Right renal pelvis (tissue), 4 donors: ENCODE measurements at regions not wholly inside any gene's neighbourhood (a gene's known extent, or its start where the extent isn't known, plus 50 kb on each side); places are given as distances from the start of the nearest gene placed in this dataset.
A peak's percentile ranks its signal among the peaks of the same experiment; 100 is the strongest.

Experiments
- DNase-seq, 4 donors: peaks; one replicate each; pipeline ENCODE4 v3.0.0-alpha.2; 2013; ENCODE audit warnings: low read depth in 4 of 4, low spot score in 3 of 4, missing footprints in 1 of 4

- DNase-seq = no peak
These were observed 573.5 kb upstream of the ZWINT start for GRCh38 chr10:56934515-56934914.

GRCh38 chr10:56928714-56929113, 567.7 kb upstream of the ZWINT start:
- DNase-seq = no peak

- no peak for DNase-seq
These were observed 566.6 kb upstream of the ZWINT start for GRCh38 chr10:56927701-56928100.

- no peak for DNase-seq
These were observed 559.7 kb upstream of the ZWINT start for GRCh38 chr10:56920601-56921261.

- no peak for DNase-seq
These were observed 551.0 kb upstream of the ZWINT start for GRCh38 chr10:56912043-56912442.

GRCh38 chr10:56905051-56905450, 544.0 kb upstream of the ZWINT start:
- DNase-seq = no peak

GRCh38 chr10:56902554-56902953, 541.5 kb upstream of the ZWINT start:
- no peak for DNase-seq

GRCh38 chr10:56895306-56895705, 534.2 kb upstream of the ZWINT start:
- DNase-seq = no peak

- DNase-seq = no peak
These were observed 520.2 kb upstream of the ZWINT start for GRCh38 chr10:56881218-56881617.

- DNase-seq = peak in 3 of 4 donors; percentile 3 to 23 (median 18)
These were observed 519.5 kb upstream of the ZWINT start for GRCh38 chr10:56880606-56881005.

GRCh38 chr10:56874950-56875349, 513.9 kb upstream of the ZWINT start:
- DNase-seq = no peak

GRCh38 chr10:56871160-56871668, 510.2 kb upstream of the ZWINT start:
- no peak for DNase-seq

GRCh38 chr10:56867236-56867635, 506.2 kb upstream of the ZWINT start:
- no peak for DNase-seq

GRCh38 chr10:56856569-56856968, 495.5 kb upstream of the ZWINT start:
- no peak for DNase-seq

- no peak for DNase-seq
These were observed 484.0 kb upstream of the ZWINT start for GRCh38 chr10:56844978-56845529.

- DNase-seq = no peak
These were observed 475.6 kb upstream of the ZWINT start for GRCh38 chr10:56836659-56837058.

GRCh38 chr10:56831681-56832080, 470.6 kb upstream of the ZWINT start:
- no peak for DNase-seq

- no peak for DNase-seq
These were observed 462.8 kb upstream of the ZWINT start for GRCh38 chr10:56823849-56824248.

GRCh38 chr10:56805022-56805421, 444.0 kb upstream of the ZWINT start:
- DNase-seq = no peak

- DNase-seq = no peak
These were observed 424.2 kb upstream of the ZWINT start for GRCh38 chr10:56785292-56785691.

- no peak for DNase-seq
These were observed 421.4 kb upstream of the ZWINT start for GRCh38 chr10:56782503-56782902.

GRCh38 chr10:56771343-56771742, 410.3 kb upstream of the ZWINT start:
- no peak for DNase-seq

- DNase-seq = no peak
These were observed 402.0 kb upstream of the ZWINT start for GRCh38 chr10:56763090-56763489.
